H54 (cell line): ENCODE measurements at regions not wholly inside any gene's neighbourhood (a gene's known extent, or its start where the extent isn't known, plus 50 kb on each side); places are given as distances from the start of the nearest gene placed in this dataset.
A peak's percentile ranks its signal among the peaks of the same experiment; 100 is the strongest.

Experiments used
- DNase-seq: peaks from one replicate; pipeline ENCODE4 v3.0.0; 2011; ENCODE audit warnings: low spot score, mixed read lengths; ENCODE audit not compliant: insufficient read length
- FAIRE-seq: peaks from 3 replicates; lab custom pipeline; 2011; peaks lifted over from hg19 to GRCh38; lab: Jason Lieb, UNC
- POLR2A ChIP-seq: IDR thresholded peaks from 2 replicates; pipeline ENCODE4 v1.6.1; 2011; ENCODE audit warnings: low read depth, mild to moderate bottlenecking, low read length

GRCh38 chr7:10038351-10038750, 935.3 kb upstream of the PHF14 start:
- FAIRE-seq: peak; percentile 43
- TF ChIP-seq POLR2A: no peak
- no peak for DNase-seq

- DNase-seq: no peak
- no peak for TF ChIP-seq POLR2A
- FAIRE-seq: no peak
Measured at GRCh38 chr7:10040674-10041073, 933.0 kb upstream of the PHF14 start.

DNA sequence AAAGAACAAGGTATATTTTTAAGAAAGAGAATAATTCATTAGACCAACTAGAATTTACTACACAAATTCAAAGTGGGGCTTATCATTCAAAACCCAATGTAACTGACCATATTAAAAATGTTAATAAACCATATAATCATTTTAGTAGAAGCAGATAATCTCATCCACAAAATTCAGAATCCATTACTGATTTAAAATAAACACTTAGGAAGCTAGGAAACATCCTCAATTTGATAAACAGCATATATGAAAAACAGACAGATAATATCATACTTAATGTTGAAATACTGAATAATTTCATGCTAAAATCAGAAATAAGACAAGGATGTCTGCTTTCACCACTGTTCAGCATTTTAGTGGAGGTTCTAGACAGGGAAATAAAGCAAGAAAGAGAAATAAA, 902.8 kb upstream of the PHF14 start:
- FAIRE-seq (peak; percentile 53), DNase-seq (no peak)
- no peak for TF ChIP-seq POLR2A

DNA sequence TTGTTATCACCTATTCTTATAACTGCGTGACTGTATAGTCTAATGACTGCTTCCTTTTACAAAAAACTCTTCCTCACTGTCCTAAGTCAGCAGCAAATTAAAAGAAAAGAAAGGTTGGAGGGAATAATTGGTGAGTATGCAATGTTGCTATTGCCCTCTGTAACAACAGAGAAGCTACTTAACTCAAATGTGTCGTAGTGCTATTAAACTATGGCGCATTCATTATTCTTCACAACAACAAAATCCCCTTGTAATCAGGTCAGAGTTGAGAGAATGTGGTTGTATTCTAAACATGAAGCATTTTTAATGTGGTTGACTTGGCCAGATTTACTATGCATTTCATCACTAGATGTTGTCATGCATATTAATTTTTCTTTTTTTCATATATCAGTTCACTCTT, 897.8 kb upstream of the PHF14 start:
- DNase-seq (no peak), FAIRE-seq (peak; percentile 81)
- TF ChIP-seq POLR2A: no peak

DNA sequence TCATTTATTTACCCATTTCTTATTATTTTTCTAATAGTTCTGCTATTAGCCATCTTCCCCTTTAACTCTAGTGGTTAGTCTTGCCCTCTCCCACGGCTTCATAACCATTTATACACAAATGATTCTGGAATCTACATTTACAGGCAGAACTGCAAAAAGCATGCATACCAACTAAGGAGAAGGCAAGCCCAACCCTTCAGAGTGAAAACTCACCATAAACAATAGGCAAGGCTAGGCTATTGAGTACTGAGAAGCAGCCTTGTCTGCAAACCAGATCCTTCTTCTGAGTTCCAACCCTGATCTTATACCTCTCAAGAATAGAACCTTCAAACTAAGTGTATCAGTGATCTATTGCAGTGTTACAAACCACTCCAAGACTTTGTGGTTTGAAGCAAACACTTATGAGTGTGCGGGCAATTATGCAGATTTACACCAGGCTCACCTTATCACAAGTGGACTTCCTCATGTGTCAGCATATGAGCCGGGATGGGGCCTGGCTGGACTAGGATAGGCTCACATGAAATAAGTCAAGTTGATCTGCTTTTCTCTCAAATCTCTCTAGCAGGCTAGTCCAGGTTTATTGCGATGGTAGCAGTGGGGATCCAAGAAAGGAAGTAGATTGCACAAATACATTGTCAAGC, 896.9 kb upstream of the PHF14 start:
- FAIRE-seq (peak; percentile 11), DNase-seq (no peak)
- no peak for TF ChIP-seq POLR2A

DNA sequence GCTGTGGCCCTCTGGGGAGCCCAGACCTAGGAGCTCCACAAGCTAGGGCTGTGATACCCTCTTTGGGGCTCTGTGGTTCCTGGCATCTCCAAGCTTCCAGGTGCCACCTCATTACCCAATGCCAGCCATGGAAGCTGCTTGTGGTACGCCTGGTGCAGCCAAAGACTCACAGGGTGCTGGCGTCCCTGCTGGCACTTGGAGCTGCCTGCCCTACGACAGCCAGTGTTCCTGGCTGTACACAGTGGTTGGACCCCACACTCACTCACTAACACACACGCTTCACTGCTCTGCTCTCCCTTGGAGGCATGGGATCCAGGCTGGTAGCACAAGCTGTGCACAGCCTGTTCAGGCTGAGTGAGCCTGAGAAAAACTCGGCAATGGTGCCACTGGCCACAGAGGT, 894.1 kb upstream of the PHF14 start:
- DNase-seq: no peak
- no peak for FAIRE-seq
- no peak for TF ChIP-seq POLR2A

- FAIRE-seq (no peak), DNase-seq (no peak)
- TF ChIP-seq POLR2A: no peak
Measured at GRCh38 chr7:10082896-10083295, 890.8 kb upstream of the PHF14 start.

DNA sequence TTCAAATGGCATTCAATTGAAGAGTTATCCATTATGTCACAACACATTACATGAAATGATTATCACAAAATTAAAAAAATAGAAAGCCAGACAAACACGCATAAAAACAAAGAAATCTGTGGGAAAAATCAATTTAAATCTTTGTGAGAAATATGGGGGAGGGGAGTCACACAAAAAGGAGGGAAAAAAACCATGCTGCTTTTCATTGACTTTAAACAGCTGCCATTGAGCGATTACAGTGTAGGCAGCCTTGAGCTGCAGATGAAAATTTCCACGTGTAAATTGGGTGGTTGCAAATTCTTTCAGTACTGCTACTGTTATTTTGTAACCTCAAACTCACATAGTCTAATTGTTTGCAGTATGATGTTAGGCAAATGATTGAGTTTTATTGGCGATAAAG, 889.9 kb upstream of the PHF14 start:
- TF ChIP-seq POLR2A: no peak
- no peak for DNase-seq
- FAIRE-seq: peak; percentile 33

DNA sequence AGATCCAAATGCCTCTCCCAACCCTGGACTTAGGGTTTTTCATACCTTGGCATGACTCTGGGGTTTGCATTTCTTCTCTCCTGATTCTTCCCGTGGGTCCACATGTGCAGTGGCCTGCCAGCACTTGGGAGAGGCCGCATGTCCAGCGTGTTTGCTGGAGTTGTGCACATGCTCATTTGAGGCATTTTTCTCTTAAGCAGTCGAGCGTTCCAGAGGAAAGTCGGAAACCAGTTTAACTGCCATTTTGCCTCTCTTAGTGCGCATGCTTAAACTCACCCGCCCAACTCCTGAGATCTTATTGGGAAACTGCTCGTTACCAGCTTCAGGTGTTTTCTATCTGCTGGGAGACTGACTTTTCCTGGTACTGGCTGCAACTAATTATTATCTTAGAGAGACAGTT, 888.4 kb upstream of the PHF14 start:
- FAIRE-seq: peak; percentile 80
- no peak for DNase-seq
- no peak for TF ChIP-seq POLR2A

GRCh38 chr7:10100572-10100971, 873.1 kb upstream of the PHF14 start:
- FAIRE-seq (no peak), DNase-seq (no peak)
- TF ChIP-seq POLR2A: no peak

DNA sequence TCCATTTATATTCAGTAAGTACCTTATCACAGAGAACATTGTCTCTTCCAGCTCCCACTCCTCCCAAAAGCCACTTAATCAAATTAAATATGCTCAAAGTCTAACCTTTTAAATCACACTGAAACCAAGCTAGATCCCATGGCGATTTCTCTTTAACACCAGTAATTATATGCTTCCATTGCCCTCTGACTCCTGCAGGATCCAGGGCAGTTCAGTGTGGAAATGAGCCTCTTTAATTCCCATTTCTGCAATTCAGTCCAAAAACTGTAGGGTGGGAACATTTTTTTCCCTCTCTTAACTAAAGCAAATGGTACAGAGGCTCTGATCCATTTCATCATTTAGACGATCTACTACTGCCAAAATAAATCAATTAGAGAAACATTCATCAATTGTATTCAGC, 872.3 kb upstream of the PHF14 start:
- no peak for FAIRE-seq
- no peak for TF ChIP-seq POLR2A
- no peak for DNase-seq

DNA sequence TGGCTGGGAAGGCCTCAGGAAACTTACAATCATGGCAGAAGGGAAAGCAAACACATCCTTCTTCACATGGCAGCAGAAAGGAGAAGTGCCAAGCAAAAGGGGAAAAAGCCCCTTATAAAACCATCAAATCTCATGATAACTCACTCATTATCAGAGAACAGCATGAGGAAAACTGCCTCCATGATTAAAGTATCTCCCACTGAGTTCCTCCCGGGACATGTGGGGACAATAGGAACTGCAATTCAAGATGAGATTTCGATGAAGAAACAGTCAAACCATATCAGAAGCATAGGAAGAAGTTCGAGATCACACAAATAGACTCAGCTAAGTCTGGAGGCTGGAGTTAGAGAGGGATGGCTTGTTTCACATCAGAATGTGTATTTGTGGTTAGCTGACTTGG, 869.4 kb upstream of the PHF14 start:
- DNase-seq (no peak), FAIRE-seq (peak; percentile 66)
- TF ChIP-seq POLR2A: no peak

GRCh38 chr7:10106609-10107008, 867.1 kb upstream of the PHF14 start:
- FAIRE-seq: no peak

GRCh38 chr7:10116511-10116910, 857.2 kb upstream of the PHF14 start:
- no peak for FAIRE-seq
- TF ChIP-seq POLR2A: no peak
- no peak for DNase-seq

More at GRCh38 chr7:10106609-10107008, 867.1 kb upstream of the PHF14 start:
- no peak for TF ChIP-seq POLR2A
- DNase-seq: no peak

GRCh38 chr7:10117815-10118214, 855.9 kb upstream of the PHF14 start:
- no peak for DNase-seq
- TF ChIP-seq POLR2A: no peak
- peak; percentile 38 for FAIRE-seq
